Gastrocnemius medialis (tissue), 4 donors: ENCODE measurements at regions not wholly inside any gene's neighbourhood (a gene's known extent, or its start where the extent isn't known, plus 50 kb on each side); places are given as distances from the start of the nearest gene placed in this dataset.

Source experiments
- ATAC-seq, 2 donors: fragments of 150-250 bp; one replicate each; pipeline ENCODE4 v1.9.1; 2016
- DNase-seq, 2 donors: peaks; one replicate each; pipeline ENCODE4 v3.0.0-alpha.2; 2019
- H3K27ac ChIP-seq, 4 donors: fragments of 200-600 bp; sonication (generic); 1 replicate in 1 of 4; 2 replicates in 3 of 4; pipeline ENCODE4 v1.5.1; 2016 to 2018; ENCODE audit warnings: mild to moderate bottlenecking in 2 of 4, moderate library complexity in 1 of 4
- H3K27me3 ChIP-seq, 3 donors: fragments of 200-600 bp; sonication (generic) in 2 of 3; 1 replicate in 1 of 3; 2 replicates in 2 of 3; pipeline versions ENCODE4 v1.5.1 to v1.6.0; 2016 to 2019; ENCODE audit warnings: mild to moderate bottlenecking in 1 of 3, moderate library complexity in 1 of 3
- H3K36me3 ChIP-seq, 2 donors: fragments of 200-600 bp; sonication (generic) in 1 of 2; one replicate each; pipeline ENCODE4 v1.5.1; 2017 to 2018
- H3K4me1 ChIP-seq, 2 donors: fragments of 200-600 bp; sonication (generic) in 1 of 2; one replicate each; pipeline ENCODE4 v1.5.1; 2016 to 2017; ENCODE audit warnings: mild to moderate bottlenecking in 2 of 2
- H3K4me3 ChIP-seq, 4 donors: fragments of 200-600 bp; sonication (generic) in 3 of 4; 1 replicate in 1 of 4; 2 replicates in 3 of 4; pipeline ENCODE4 v1.5.1; 2016 to 2019; ENCODE audit warnings: mild to moderate bottlenecking in 2 of 4
- H3K9me3 ChIP-seq, 3 donors: fragments of 200-600 bp; sonication (generic) in 2 of 3; 1 replicate in 1 of 3; 2 replicates in 2 of 3; pipeline ENCODE4 v1.5.1; 2016 to 2019
- CTCF ChIP-seq, 5 experiments: fragments of 450-650 bp in 3 of 5; fragments of 200-600 bp in 2 of 5; sonication (generic) in 2 of 5; IDR thresholded peaks in 4 of 5; conservative IDR thresholded peaks in 1 of 5; 1 replicate in 4 of 5; 2 replicates in 1 of 5; pipeline ENCODE4 v1.5.1; 2016 to 2019; ENCODE audit warnings: antibody characterized with exemption in 5 of 5, mild to moderate bottlenecking in 3 of 5, moderate library complexity in 3 of 5
- POLR2A ChIP-seq, 2 donors: fragments of 450-650 bp; IDR thresholded peaks; one replicate each; pipeline ENCODE4 v1.6.1; 2017; ENCODE audit warnings: antibody characterized with exemption in 2 of 2, mild to moderate bottlenecking in 2 of 2, moderate library complexity in 2 of 2
- in situ Hi-C, 4 donors: fragments of 200-750 bp; cut with MboI; loops; one replicate each; pipeline versions ENCODE4 v1.15.0 to v1.8.0; 2017; ENCODE audit warnings: low sequenced_read_pairs in 4 of 4
- intact Hi-C: fragments of 100-400 bp; cut with DNase I; formaldehyde crosslinking; loops from one replicate; pipeline ENCODE4 v1.15.1; 2023; ENCODE audit warnings: low total_unique reads

- Histone ChIP-seq H3K36me3 (no peaks in the 10 kb centered on the region), H3K9me3 (no peaks in the 10 kb centered on the region), H3K27ac (no peak overlapping the region), H3K4me1 (no peaks in the 10 kb centered on the region), H3K4me3 (no peak overlapping the region), H3K27me3 (no peaks in the 10 kb centered on the region)
- no peak for DNase-seq
- TF ChIP-seq CTCF (IDR thresholded peaks at IDR 0.05 in 4 of 5, conservative IDR thresholded peaks at IDR 0.05 in 1 of 5), result no peak
- TF ChIP-seq POLR2A (IDR thresholded peaks at IDR 0.05), result no peak
- intact Hi-C loops, result no loop called here
- in situ Hi-C loops, result no loop called here
- no peak for ATAC-seq
Measured at GRCh38 chr18:40985436-40985835, 969.6 kb upstream of the PIK3C3 start.

GRCh38 chr18:40984856-40985255, 970.2 kb upstream of the PIK3C3 start:
- no peaks in the 10 kb centered on the region for H3K9me3 ChIP-seq
- H3K27me3 ChIP-seq, result no peaks in the 10 kb centered on the region
- intact Hi-C loops (no loop called here), in situ Hi-C loops (no loop called here)
- no peaks in the 10 kb centered on the region for H3K36me3 ChIP-seq
- no peaks in the 10 kb centered on the region for H3K4me1 ChIP-seq
- DNase-seq (no peak), ATAC-seq (no peak)
- no peak overlapping the region for H3K4me3 ChIP-seq
- TF ChIP-seq POLR2A (IDR thresholded peaks at IDR 0.05) (no peak), CTCF (IDR thresholded peaks at IDR 0.05 in 4 of 5, conservative IDR thresholded peaks at IDR 0.05 in 1 of 5) (no peak)
- no peak overlapping the region for H3K27ac ChIP-seq

DNA sequence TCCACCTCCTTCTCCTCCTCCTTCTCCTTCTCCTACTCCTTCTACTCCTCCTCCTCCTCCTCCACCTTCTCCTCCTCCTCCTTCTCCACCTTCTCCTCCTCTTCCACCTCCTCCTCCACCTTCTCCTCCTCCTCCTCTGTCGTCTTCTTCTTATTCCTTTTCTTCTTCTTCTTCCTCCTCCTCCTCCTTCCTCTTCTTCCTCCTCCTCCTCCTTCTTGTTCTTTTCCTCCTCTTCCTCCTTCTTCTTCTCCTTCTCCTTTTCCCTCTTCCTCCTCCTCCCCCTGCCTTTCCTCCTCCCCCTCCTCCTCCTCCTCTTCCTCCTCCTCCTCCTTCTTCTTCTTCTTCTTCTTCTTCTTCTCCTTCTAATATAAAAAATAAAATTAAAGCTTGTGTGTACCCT, 971.2 kb upstream of the PIK3C3 start:
- Histone ChIP-seq H3K9me3 (no peaks in the 10 kb centered on the region), H3K36me3 (no peaks in the 10 kb centered on the region), H3K27me3 (no peaks in the 10 kb centered on the region), H3K27ac (no peak overlapping the region), H3K4me1 (no peaks in the 10 kb centered on the region), H3K4me3 (no peak overlapping the region)
- DNase-seq (no peak), ATAC-seq (no peak)
- no peak for TF ChIP-seq POLR2A (IDR thresholded peaks at IDR 0.05)
- no peak for TF ChIP-seq CTCF (IDR thresholded peaks at IDR 0.05 in 4 of 5, conservative IDR thresholded peaks at IDR 0.05 in 1 of 5)
- intact Hi-C loops, result no loop called here
- in situ Hi-C loops, result no loop called here

GRCh38 chr18:40980171-40980570, 974.9 kb upstream of the PIK3C3 start:
- no peaks in the 10 kb centered on the region for H3K36me3 ChIP-seq
- no peak for TF ChIP-seq POLR2A (IDR thresholded peaks at IDR 0.05)
- no peak for TF ChIP-seq CTCF (IDR thresholded peaks at IDR 0.05 in 4 of 5, conservative IDR thresholded peaks at IDR 0.05 in 1 of 5)
- ATAC-seq (no peak), DNase-seq (no peak)
- H3K4me3 ChIP-seq, result no peak overlapping the region
- in situ Hi-C loops (no loop called here), intact Hi-C loops (no loop called here)
- H3K27ac ChIP-seq, result no peak overlapping the region
- no peaks in the 10 kb centered on the region for H3K9me3 ChIP-seq
- no peaks in the 10 kb centered on the region for H3K27me3 ChIP-seq
- no peaks in the 10 kb centered on the region for H3K4me1 ChIP-seq

DNA sequence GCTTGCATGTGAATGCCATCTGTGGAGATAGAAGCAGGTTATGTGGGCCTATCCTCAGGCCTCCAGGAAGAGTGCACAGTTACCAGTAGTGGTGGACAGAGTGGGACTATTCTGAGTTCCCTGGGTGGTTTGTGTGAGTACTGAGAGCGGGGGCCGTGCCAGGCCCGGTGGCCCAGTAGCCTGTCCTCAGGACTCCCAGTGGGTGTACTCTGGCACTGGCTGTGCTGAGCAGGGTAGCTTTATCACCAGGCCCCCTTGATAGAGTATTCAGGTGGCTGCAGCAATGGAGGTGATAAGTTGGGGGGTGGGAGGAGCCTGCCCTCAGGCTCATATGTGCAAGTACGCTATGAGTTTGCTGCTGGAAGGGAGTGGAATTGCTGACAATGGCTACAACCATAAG, 979.0 kb upstream of the PIK3C3 start:
- in situ Hi-C loops (no loop called here), intact Hi-C loops (no loop called here)
- no peak overlapping the region for H3K4me3 ChIP-seq
- H3K4me1 ChIP-seq, result no peaks in the 10 kb centered on the region
- DNase-seq, result no peak
- no peak for ATAC-seq
- H3K36me3 ChIP-seq, result no peaks in the 10 kb centered on the region
- no peak overlapping the region for H3K27ac ChIP-seq
- H3K9me3 ChIP-seq, result no peaks in the 10 kb centered on the region
- H3K27me3 ChIP-seq, result no peaks in the 10 kb centered on the region
- TF ChIP-seq POLR2A (IDR thresholded peaks at IDR 0.05) (no peak), CTCF (IDR thresholded peaks at IDR 0.05 in 4 of 5, conservative IDR thresholded peaks at IDR 0.05 in 1 of 5) (no peak)
